NOMO-1 treated with dmso at 0.1 percent for 144 hours (cell line): ENCODE measurements at regions not wholly inside any gene's neighbourhood (a gene's known extent, or its start where the extent isn't known, plus 50 kb on each side); places are given as distances from the start of the nearest gene placed in this dataset.

Experiments
- DNase-seq: peaks from one replicate; lab custom pipeline; 2025; ENCODE audit not compliant: unreplicated experiment; lab: John Stamatoyannopoulos, UW

DNA sequence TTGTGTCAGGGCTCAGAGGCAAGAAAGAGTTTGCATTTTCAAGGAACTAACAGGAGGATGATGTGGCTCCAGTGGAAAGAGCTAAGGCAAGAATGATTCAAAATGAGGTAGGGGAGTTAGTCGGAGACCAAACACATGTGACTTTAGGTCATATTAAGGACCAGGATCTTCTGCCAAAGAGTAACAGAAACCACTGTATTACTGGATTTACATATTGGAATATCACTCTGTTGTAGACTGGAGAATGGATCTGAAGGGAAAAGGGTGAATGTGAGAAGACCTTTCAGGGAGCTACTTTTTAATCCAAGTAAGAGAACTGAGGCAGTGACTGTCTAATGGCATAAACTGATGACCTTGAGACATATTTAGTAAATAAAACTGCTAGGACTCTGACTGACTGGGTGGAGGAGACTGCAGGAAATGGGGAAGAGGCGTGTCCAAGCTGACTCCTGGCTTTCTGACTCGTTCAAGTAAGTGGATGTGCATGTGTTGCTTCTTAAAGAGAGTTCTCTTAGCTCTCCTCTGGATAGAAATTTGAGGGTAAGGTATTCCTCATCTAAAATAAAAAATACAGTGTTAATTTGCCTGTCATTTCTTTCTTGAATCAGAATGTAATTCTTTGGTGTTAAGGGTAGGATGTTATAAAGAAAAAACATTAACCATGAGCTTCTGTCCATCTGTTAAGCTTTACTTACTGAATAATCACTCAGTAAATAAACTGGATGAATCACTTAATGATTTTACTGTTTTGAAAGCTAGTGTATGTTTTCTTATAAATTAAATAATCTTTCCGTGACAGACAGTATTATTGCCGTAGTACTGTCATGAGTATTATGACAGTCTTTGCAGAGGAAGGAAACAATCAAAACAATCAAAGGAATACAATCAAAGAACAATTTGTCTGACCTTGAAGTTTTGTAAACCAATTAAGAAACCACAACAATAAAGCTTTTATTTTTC, 58.3 kb upstream of the CFAP20DC start:
- DNase-seq = no peak

DNA sequence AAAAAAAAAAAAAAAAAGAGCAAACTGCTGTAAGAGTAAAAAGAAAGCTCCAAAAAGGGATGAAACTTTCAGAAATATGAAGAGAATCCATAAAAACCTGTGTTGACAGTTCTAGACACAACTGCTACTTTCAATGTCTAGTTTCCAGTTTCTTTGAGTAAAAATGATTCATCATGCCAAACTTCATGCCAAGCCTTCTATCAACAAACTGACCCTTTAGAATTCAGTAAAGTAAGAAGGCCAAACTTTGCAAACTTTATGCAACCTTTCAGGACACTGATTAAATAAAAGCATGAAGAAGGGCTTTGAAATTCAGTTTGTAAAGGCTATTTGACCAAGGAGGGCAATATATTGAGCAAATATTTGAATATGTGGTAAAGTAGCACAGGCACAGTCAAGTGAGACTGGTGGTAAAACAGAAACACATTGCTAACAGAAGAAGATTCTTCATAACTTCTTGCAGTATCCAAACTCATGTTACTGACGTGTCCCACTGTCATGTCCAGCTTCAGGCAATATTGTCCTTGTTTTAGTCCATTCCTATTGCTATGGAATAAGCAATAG, 56.3 kb upstream of the CFAP20DC start:
- no peak for DNase-seq

DNA sequence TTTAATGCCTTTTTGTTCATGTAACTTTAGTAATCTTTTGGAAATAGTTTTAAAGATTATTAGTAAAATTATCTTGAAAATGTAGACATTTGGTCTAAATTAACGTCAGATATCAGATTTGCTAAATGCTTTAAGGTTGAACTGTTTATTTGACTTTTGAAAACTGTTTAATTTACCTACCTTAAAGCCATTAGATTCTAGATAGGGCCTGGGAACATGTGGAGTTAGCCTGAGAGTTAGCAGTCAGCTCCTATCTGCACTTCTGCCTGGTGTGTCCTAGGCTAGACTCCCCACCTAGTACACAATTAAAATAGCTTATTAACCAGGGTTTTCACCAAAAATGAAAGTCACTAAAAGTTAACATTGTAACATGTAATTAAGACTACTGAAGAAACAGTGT, 53.7 kb upstream of the CFAP20DC start:
- DNase-seq = no peak

DNA sequence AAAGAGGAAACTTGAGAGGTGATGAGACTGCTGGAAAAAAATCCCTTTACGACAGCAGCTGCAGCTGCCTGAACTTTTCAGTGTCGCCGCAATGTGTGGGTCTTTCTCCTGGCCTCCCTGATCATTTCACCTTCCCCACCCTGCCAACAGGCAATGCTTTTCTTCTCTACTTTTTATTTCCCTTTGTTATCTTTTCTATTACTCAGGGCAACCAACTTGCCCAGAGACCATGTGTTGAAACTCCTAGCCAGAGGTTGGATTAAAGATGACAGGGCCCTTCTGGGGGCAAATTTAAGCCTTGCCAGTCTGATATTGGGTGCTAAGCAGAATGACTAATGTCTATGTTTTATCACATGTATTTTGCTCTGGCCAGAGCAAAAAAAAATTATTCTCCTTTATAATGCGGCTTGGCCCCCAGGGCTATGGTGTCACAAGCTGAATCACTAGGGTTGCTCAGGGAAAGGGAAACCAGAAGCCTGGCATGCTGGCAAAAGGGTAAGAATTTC, 51.5 kb upstream of the CFAP20DC start:
- DNase-seq = no peak
